Astrocyte of the spinal cord (primary cell): ENCODE measurements at regions not wholly inside any gene's neighbourhood (a gene's known extent, or its start where the extent isn't known, plus 50 kb on each side); places are given as distances from the start of the nearest gene placed in this dataset.

Experiments
- DNase-seq: peaks from one replicate; pipeline ENCODE4 v3.0.0; 2011; ENCODE audit warnings: low read depth, low spot score
- H3K4me3 ChIP-seq: 2 replicates; pipeline ENCODE4 v1.5.1; 2011; ENCODE audit warnings: low read depth, mild to moderate bottlenecking, low read length, moderate library complexity
- in situ Hi-C: cut with HindIII; loops from 2 replicates; pipeline ENCODE4 v1.10.0; 2017; ENCODE audit warnings: low sequenced_read_pairs
- TF ChIP-seq, protein P1 (sequence below): IDR thresholded peaks from 2 replicates; pipeline ENCODE4 v1.5.1; 2012; ENCODE audit warnings: low read depth, mild to moderate bottlenecking, low read length, inconsistent platforms

DNA sequence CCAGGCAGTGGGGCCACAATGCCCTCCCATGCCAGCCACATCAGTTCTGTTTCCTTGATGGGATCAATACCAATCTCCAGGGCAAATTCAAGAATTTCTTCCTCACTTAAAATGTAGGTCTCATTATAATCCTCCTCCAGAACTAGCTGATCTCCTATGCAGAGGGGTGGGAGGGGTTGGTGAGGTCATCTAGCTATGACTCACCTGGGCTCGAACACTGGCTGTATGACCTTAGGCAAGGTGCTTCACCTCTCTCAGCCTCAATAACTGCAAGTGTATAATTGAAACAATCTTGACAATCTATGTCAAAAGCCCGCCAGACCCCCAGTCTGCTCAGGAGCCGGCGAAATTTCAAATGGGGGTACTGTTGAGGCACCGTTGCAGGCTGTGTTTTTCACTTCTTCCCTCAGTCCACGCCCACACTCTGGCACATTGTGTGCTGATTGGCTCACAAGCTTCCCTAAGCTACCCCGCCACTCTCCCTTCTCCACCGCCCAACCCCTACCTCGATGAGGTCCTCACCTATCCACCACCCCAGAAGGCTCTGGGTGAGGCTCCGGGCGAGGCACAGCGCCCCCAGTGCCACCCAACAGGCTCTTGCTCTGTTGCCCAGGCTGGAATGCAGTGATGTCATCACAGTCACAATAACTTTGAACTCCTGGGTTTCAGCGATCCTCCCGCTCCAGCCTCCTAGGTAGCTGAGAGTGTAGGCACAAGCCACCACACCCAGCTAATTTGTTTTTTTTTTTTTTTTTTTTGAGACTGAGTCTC, 70.5 kb downstream of the ZNF22 start:
- TF ChIP-seq, protein P1, sequence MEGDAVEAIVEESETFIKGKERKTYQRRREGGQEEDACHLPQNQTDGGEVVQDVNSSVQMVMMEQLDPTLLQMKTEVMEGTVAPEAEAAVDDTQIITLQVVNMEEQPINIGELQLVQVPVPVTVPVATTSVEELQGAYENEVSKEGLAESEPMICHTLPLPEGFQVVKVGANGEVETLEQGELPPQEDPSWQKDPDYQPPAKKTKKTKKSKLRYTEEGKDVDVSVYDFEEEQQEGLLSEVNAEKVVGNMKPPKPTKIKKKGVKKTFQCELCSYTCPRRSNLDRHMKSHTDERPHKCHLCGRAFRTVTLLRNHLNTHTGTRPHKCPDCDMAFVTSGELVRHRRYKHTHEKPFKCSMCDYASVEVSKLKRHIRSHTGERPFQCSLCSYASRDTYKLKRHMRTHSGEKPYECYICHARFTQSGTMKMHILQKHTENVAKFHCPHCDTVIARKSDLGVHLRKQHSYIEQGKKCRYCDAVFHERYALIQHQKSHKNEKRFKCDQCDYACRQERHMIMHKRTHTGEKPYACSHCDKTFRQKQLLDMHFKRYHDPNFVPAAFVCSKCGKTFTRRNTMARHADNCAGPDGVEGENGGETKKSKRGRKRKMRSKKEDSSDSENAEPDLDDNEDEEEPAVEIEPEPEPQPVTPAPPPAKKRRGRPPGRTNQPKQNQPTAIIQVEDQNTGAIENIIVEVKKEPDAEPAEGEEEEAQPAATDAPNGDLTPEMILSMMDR = no peak
- no peak for DNase-seq
- in situ Hi-C loops = no loop called here
- H3K4me3 ChIP-seq = no peak overlapping the region

DNA sequence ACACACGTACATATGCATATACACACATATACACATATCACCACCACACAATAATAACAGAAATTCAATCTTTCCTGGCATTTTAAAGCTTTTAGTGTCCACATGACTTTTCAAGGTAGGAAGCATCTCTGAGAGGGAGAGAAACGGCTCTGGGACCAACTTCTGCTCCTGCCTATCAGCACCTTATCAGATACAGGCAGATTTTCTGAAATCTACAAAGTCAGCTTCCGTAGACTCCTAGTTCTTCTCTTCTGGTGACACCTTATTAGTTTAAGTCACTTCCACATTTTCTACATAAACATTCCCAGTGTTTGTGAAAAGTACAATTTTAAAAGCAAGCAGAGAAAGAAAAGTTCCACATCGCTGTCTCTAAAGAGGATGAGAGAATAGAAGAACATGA, 74.5 kb downstream of the ZNF22 start:
- no peak overlapping the region for H3K4me3 ChIP-seq
- TF ChIP-seq, protein P1 = no peak
- in situ Hi-C loops = no loop called here
- no peak for DNase-seq

DNA sequence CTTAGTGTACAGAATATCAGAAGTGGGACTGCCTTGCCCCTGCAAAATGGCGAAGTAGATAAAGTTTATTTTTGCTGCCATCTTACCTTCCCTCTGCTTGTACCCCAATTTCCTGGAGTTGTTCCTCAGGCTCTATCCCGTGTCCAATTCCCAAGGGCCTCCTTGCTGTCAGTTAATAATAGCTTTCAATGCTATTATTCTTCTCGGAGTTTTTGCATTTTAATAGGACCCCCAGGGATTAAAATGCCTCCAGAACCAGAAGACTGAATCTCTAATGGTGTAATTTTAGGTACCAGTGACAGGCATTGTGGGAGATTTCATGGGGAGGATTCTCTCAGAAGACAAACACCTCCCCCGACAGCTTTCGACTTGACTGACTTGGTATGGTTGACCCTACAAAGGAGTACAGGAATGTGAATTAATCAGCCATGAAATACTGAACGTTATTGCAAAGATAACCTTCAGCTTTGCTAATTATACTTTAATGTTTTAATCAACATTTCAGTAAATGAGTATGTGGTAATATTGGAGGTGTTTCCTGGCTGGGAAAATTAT, 75.2 kb downstream of the ZNF22 start:
- H3K4me3 ChIP-seq = no peak overlapping the region
- no peak for DNase-seq
- in situ Hi-C loops = no loop called here
- TF ChIP-seq, protein P1 = no peak

DNA sequence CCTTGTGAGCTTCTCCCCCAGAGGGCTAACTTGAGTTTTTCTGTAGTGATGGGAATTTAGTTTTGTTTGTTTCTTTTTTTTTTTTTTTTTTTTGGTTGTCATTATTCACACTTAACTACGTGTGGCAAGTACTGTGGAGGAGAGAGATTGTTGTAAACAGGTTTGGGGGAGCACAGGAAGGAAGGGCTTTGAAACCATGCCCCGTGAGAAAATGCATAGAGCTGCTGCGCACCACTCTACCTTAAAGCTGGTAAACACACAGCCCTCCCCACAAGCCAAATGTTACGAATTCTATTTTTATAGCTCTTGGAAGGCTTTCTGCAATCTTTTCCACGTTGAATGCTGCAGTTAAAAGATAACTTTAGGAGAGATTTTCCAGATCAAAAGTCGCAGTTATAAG, 76.2 kb downstream of the ZNF22 start:
- in situ Hi-C loops = no loop called here
- no peak overlapping the region for H3K4me3 ChIP-seq
- no peak for DNase-seq
- TF ChIP-seq, protein P1 = no peak

DNA sequence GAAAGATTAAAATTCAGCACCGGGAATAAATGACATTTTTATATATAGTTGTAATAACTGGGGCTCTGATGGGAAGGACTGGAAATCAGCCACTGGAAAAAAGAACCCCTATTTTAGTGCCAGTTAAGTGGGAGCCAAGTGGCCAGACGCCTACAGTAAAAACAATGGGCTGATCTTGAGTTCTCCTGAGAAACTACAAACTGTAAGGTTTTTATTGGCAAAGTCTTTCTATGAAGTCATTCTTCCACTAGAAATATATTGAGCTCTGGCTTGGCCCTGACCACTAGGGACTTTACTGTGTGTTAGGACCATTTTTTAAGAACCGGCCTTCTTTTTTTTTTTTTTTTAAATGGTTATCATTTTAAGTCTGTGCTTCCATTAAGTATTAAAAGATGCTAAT, 79.6 kb downstream of the ZNF22 start:
- DNase-seq = no peak
- in situ Hi-C loops = no loop called here
- no peak overlapping the region for H3K4me3 ChIP-seq
- TF ChIP-seq, protein P1 = no peak

DNA sequence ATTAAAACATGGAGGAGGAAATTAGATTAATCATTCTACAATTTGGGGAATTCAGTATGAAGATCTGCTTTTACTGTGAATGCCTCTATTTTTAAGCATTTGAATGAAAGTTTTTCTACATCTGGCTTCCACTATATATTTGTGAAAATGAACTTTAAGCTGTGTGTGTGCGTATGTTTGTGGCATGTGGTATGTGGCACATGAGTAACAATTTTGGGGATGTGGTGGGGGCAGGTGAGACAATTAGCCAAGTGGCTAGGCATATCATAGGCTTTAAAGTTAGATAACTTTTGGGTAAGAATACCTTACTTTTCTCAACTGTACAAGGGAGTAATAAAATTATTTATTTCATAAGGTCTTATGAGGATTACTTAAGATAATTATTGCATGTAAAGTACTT, 81.5 kb downstream of the ZNF22 start:
- DNase-seq = no peak
- H3K4me3 ChIP-seq = no peak overlapping the region
- in situ Hi-C loops = no loop called here
- TF ChIP-seq, protein P1 = no peak
